GM23338 (cell line): ENCODE measurements at regions not wholly inside any gene's neighbourhood (a gene's known extent, or its start where the extent isn't known, plus 50 kb on each side); places are given as distances from the start of the nearest gene placed in this dataset.

Source experiments
- ATAC-seq: fragments of 200-7000 bp; cut with Tn5 transposase; 3 replicates; pipeline ENCODE4 v1.9.1; 2020
- DNase-seq: peaks from one replicate; pipeline ENCODE4 v3.0.0-alpha.2; 2015; ENCODE audit warnings: low spot score
- H2AFZ ChIP-seq: fragments of 200-600 bp; sonication (generic); 2 replicates; pipeline ENCODE4 v1.8.0; 2016; ENCODE audit warnings: antibody characterized with exemption, mild to moderate bottlenecking, moderate library complexity
- H3F3A ChIP-seq: fragments of 200-600 bp; sonication (generic); replicated peaks from 2 replicates; pipeline ENCODE4 v1.8.0; 2017; ENCODE audit warnings: antibody characterized with exemption, mixed run types, low read depth
- H3K27ac ChIP-seq: fragments of 200-600 bp; sonication (generic); 2 replicates; pipeline ENCODE4 v1.6.1; 2016; ENCODE audit warnings: low read depth
- H3K27me3 ChIP-seq: fragments of 200-600 bp; sonication (generic); 2 replicates; pipeline ENCODE4 v1.8.0; 2016; ENCODE audit warnings: mild to moderate bottlenecking, mixed run types, moderate library complexity; ENCODE audit not compliant: insufficient read depth
- H3K36me3 ChIP-seq: fragments of 200-600 bp; sonication (generic); 2 replicates; pipeline ENCODE4 v1.8.0; 2016; ENCODE audit warnings: mild to moderate bottlenecking; ENCODE audit not compliant: insufficient read depth
- H3K4me1 ChIP-seq: fragments of 200-600 bp; sonication (generic); 2 replicates; pipeline ENCODE4 v1.8.0; 2016; ENCODE audit warnings: mild to moderate bottlenecking, moderate library complexity; ENCODE audit not compliant: insufficient read depth
- H3K4me2 ChIP-seq: fragments of 200-600 bp; sonication (generic); 2 replicates; pipeline ENCODE4 v1.7.1; 2017; ENCODE audit warnings: mixed run types
- H3K4me3 ChIP-seq: fragments of 200-600 bp; sonication (generic); 2 replicates; pipeline ENCODE4 v1.6.1; 2016; ENCODE audit warnings: mixed run types
- H3K79me2 ChIP-seq: fragments of 200-600 bp; sonication (generic); replicated peaks from 2 replicates; pipeline ENCODE4 v1.8.0; 2017; ENCODE audit warnings: mild to moderate bottlenecking; ENCODE audit not compliant: insufficient read depth
- H3K9me2 ChIP-seq: fragments of 200-600 bp; sonication (generic); 2 replicates; pipeline ENCODE4 v1.8.0; 2017; ENCODE audit not compliant: insufficient read depth
- H4K20me1 ChIP-seq: fragments of 200-600 bp; sonication (generic); replicated peaks from 2 replicates; pipeline ENCODE4 v1.8.0; 2017; ENCODE audit warnings: mild to moderate bottlenecking; ENCODE audit not compliant: insufficient read depth
- H3K27ac Mint-ChIP-seq: 2 replicates; pipeline ENCODE4 v1.8.0; 2020; ENCODE audit warnings: inconsistent platforms, mild to moderate bottlenecking, moderate library complexity, mixed read lengths
- H3K27me3 Mint-ChIP-seq: 3 replicates; pipeline ENCODE4 v1.8.0; 2022; ENCODE audit warnings: low read depth, mild to moderate bottlenecking, moderate library complexity, mixed read lengths, inconsistent platforms; ENCODE audit not compliant: insufficient read depth, poor library complexity
- H3K36me3 Mint-ChIP-seq: 3 replicates; pipeline ENCODE4 v1.8.0; 2021; ENCODE audit warnings: low read depth, mild to moderate bottlenecking, inconsistent platforms, moderate library complexity, mixed read lengths
- H3K4me1 Mint-ChIP-seq: 3 replicates; pipeline ENCODE4 v1.8.0; 2020; ENCODE audit warnings: mild to moderate bottlenecking, inconsistent platforms, mixed read lengths
- H3K4me3 Mint-ChIP-seq: 3 replicates; pipeline ENCODE4 v1.8.0; 2021; ENCODE audit warnings: moderate library complexity, mild to moderate bottlenecking, inconsistent platforms, mixed read lengths
- H3K9me3 Mint-ChIP-seq: 3 replicates; pipeline ENCODE4 v1.8.0; 2020; ENCODE audit warnings: moderate library complexity, mild to moderate bottlenecking, inconsistent platforms, mixed read lengths
- CREB1 ChIP-seq: fragments of 250-450 bp; sonication (Bioruptor Pico); IDR thresholded peaks from 2 replicates; pipeline ENCODE4 v1.5.0; 2020; ENCODE audit warnings: low read depth, mild to moderate bottlenecking, moderate library complexity
- CTCF ChIP-seq, 2 experiments: fragments of 200-600 bp in 1 of 2; sonication (generic) in 1 of 2; conservative IDR thresholded peaks; 2 replicates each; pipeline versions ENCODE4 v1.5.1 to v1.6.1; 2016 to 2017; ENCODE audit warnings: antibody characterized with exemption in 2 of 2, low read depth in 2 of 2, mild to moderate bottlenecking in 2 of 2, moderate library complexity in 1 of 2
- EZH2 ChIP-seq: fragments of 200-600 bp; sonication (generic); IDR thresholded peaks from one replicate; pipeline ENCODE4 v1.8.0; 2017; ENCODE audit warnings: antibody characterized with exemption, mild to moderate bottlenecking, low read depth; ENCODE audit not compliant: unreplicated experiment
- EZH2phosphoT487 ChIP-seq: fragments of 200-600 bp; sonication (generic); IDR thresholded peaks from one replicate; pipeline ENCODE4 v1.8.1; 2018; ENCODE audit warnings: antibody characterized with exemption; ENCODE audit not compliant: unreplicated experiment
- JUNB ChIP-seq: IDR thresholded peaks from one replicate; pipeline ENCODE4 v1.6.1; 2016; ENCODE audit warnings: antibody characterized with exemption; ENCODE audit not compliant: unreplicated experiment
- NANOG ChIP-seq: IDR thresholded peaks from 2 replicates; pipeline ENCODE4 v1.6.1; 2016; ENCODE audit warnings: antibody characterized with exemption, borderline replicate concordance
- POLR2AphosphoS5 ChIP-seq: IDR thresholded peaks from 2 replicates; pipeline ENCODE4 v1.6.1; 2016; ENCODE audit warnings: antibody characterized with exemption, low read depth
- REST ChIP-seq: IDR thresholded peaks from one replicate; pipeline ENCODE4 v1.6.1; 2018; ENCODE audit warnings: antibody characterized with exemption; ENCODE audit not compliant: unreplicated experiment
- STAT1 ChIP-seq: IDR thresholded peaks from one replicate; pipeline ENCODE4 v1.6.1; 2016; ENCODE audit warnings: antibody characterized with exemption; ENCODE audit not compliant: unreplicated experiment
- ZNF114 ChIP-seq: fragments of 250-450 bp; sonication (Bioruptor Pico); IDR thresholded peaks from 2 replicates; pipeline ENCODE4 v1.5.0; 2020; ENCODE audit warnings: mild to moderate bottlenecking, moderate library complexity
- ZNF331 ChIP-seq: fragments of 250-450 bp; sonication (Bioruptor Pico); IDR thresholded peaks from 2 replicates; pipeline ENCODE4 v1.5.0; 2020; ENCODE audit warnings: low read depth, mild to moderate bottlenecking, moderate library complexity
- TF ChIP-seq, protein P1 (sequence below): IDR thresholded peaks from 2 replicates; pipeline ENCODE4 v1.6.1; 2016; ENCODE audit warnings: antibody characterized with exemption

DNA sequence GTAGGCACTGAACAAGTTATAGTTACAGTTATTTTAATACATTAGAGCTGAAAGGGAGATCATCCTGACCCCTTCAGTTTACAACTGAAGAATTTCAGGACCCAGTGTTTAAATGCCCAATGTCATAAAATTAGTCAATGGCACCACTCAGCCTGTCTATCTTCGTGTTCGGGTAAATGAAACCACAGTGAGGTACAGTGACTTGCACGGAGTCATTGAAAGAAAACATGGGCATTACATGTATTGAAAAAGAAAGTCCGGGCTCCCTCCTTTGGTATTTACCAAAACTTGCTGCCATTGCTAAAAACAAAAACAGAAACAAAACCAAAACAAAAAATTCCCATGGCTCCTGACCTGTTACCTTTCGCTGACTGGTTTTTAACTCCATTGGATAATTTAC lies 131.7 kb downstream of the SH2D1A start (continued):
- TF ChIP-seq REST (no peak), ZNF331 (CRISPR knock-in tag) (no peak)

- no peaks in the 10 kb centered on the region for H3K36me3 Mint-ChIP-seq
- no peak for TF ChIP-seq CTCF (conservative IDR thresholded peaks at IDR 0.05; ENCODE audit: low read depth in 2 of 2)
- no peak for TF ChIP-seq EZH2
- no peak for TF ChIP-seq CREB1 (CRISPR knock-in tag)
- no peak for TF ChIP-seq POLR2AphosphoS5
- no peak for TF ChIP-seq NANOG
- no peak for TF ChIP-seq JUNB
- no peak for TF ChIP-seq ZNF331 (CRISPR knock-in tag)
- TF ChIP-seq EZH2phosphoT487 = no peak
- TF ChIP-seq, protein P1, sequence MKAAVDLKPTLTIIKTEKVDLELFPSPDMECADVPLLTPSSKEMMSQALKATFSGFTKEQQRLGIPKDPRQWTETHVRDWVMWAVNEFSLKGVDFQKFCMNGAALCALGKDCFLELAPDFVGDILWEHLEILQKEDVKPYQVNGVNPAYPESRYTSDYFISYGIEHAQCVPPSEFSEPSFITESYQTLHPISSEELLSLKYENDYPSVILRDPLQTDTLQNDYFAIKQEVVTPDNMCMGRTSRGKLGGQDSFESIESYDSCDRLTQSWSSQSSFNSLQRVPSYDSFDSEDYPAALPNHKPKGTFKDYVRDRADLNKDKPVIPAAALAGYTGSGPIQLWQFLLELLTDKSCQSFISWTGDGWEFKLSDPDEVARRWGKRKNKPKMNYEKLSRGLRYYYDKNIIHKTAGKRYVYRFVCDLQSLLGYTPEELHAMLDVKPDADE = no peak
- no peak for TF ChIP-seq ZNF114
- no peak for TF ChIP-seq STAT1
- no peak for TF ChIP-seq REST
- Histone ChIP-seq H3F3A (no peaks in the 10 kb centered on the region), H2AFZ (no peak overlapping the region), H3K9me2 (no peaks in the 10 kb centered on the region), H3K27ac (no peak overlapping the region), H4K20me1 (no peaks in the 10 kb centered on the region), H3K4me1 (no peaks in the 10 kb centered on the region), H3K27me3 (no peaks in the 10 kb centered on the region), H3K4me3 (no peak overlapping the region), H3K4me2 (no peak overlapping the region), H3K36me3 (no peaks in the 10 kb centered on the region), H3K79me2 (no peaks in the 10 kb centered on the region)
- no peak overlapping the region for H3K4me3 Mint-ChIP-seq
- no peak overlapping the region for H3K27ac Mint-ChIP-seq
- DNase-seq (no peak), ATAC-seq (no peak)
- H3K27me3 Mint-ChIP-seq = no peaks in the 10 kb centered on the region
- H3K4me1 Mint-ChIP-seq = peaks cover 5% of the 10 kb centered on the region; the same call in 2 of the 3 replicates
- H3K9me3 Mint-ChIP-seq = no peaks in the 10 kb centered on the region; the same call in 2 of the 3 replicates
Observed at GRCh38 chrX:124488412-124489161, 142.2 kb downstream of the SH2D1A start.
